KMS-11 (cell line): ENCODE measurements at regions not wholly inside any gene's neighbourhood (a gene's known extent, or its start where the extent isn't known, plus 50 kb on each side); places are given as distances from the start of the nearest gene placed in this dataset.

ENCODE experiments used
- H2AFZ ChIP-seq: fragments of 200-600 bp; sonication (generic); 2 replicates; pipeline ENCODE4 v1.6.1; 2016; ENCODE audit warnings: antibody characterized with exemption, mixed run types, low read depth
- H3K27ac ChIP-seq: fragments of 200-600 bp; sonication (generic); 2 replicates; pipeline ENCODE4 v1.6.1; 2016; ENCODE audit warnings: mild to moderate bottlenecking, mixed run types
- H3K27me3 ChIP-seq: fragments of 200-600 bp; sonication (generic); 2 replicates; pipeline ENCODE4 v1.6.1; 2017; ENCODE audit warnings: mild to moderate bottlenecking, low read depth, mixed run types, moderate library complexity; ENCODE audit not compliant: insufficient read depth
- H3K36me3 ChIP-seq: fragments of 200-600 bp; sonication (generic); 2 replicates; pipeline ENCODE4 v1.6.1; 2017; ENCODE audit warnings: mild to moderate bottlenecking, mixed run types; ENCODE audit not compliant: insufficient read depth
- H3K4me1 ChIP-seq: fragments of 200-600 bp; sonication (generic); 2 replicates; pipeline ENCODE4 v1.6.1; 2016; ENCODE audit warnings: mild to moderate bottlenecking, low read depth, mixed run types; ENCODE audit not compliant: poor library complexity, severe bottlenecking
- H3K4me2 ChIP-seq: fragments of 200-600 bp; sonication (generic); 2 replicates; pipeline ENCODE4 v1.7.0; 2016; ENCODE audit warnings: mild to moderate bottlenecking, mixed run types
- H3K4me3 ChIP-seq: fragments of 200-600 bp; sonication (generic); IDR thresholded peaks from 2 replicates; pipeline ENCODE4 v1.6.1; 2017; ENCODE audit warnings: low read depth, low read length, mixed read lengths; ENCODE audit not compliant: insufficient read depth
- H3K79me2 ChIP-seq: fragments of 200-600 bp; sonication (generic); 2 replicates; pipeline ENCODE4 v1.6.1; 2016; ENCODE audit warnings: low read depth, mixed run types; ENCODE audit not compliant: insufficient read depth
- H3K9ac ChIP-seq: fragments of 200-600 bp; sonication (generic); 2 replicates; pipeline ENCODE4 v1.6.1; 2016; ENCODE audit warnings: mild to moderate bottlenecking, mixed run types
- H4K20me1 ChIP-seq: fragments of 200-600 bp; sonication (generic); 2 replicates; pipeline ENCODE4 v1.6.1; 2016; ENCODE audit warnings: mild to moderate bottlenecking, mixed run types; ENCODE audit not compliant: insufficient read depth
- CTCF ChIP-seq: fragments of 200-600 bp; sonication (generic); conservative IDR thresholded peaks from 2 replicates; pipeline ENCODE4 v1.6.1; 2017; ENCODE audit warnings: low read depth, mild to moderate bottlenecking, antibody characterized with exemption, low read length, moderate library complexity, mixed read lengths

DNA sequence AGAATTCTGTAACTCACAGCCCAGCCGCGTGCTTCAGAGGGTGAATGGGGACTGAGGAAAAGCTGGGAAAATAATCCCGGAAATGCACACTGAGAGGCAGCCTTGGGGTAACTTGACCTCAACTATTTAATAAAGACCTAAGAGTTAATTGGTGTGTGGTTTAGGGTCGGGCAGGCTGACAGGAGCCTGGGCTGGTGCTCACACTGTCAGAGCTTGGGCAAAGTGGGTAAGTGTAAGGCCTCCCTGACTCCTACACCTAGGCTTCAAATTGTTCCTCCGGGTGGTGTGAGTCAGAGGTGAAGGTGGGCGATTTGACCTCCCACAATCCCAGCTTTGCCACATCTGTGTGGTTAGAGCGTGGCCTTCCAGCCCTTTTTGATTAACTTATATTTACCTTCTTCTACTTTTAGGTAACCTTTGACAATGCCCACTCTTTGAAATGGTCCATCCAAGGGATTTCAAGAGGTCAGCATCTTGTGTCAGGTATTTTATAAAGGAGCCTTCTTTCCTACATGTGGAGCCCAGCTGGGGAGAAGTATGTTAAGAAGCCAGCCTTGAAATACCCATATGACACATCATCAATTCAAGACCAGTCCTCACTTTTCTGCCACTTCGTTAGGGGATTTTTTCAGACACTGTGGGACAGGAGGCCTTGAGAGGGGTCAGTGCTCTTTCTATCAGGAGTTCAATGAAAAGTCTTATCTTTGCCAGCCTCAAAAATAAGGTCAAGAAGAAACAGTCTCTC, 114.2 kb downstream of the NUFIP1 start:
- H3K27ac ChIP-seq: no peak overlapping the region
- H4K20me1 ChIP-seq: no peaks in the 10 kb centered on the region
- H3K9ac ChIP-seq: no peak overlapping the region
- H3K4me3 ChIP-seq: no peak overlapping the region
- H3K79me2 ChIP-seq: no peaks in the 10 kb centered on the region
- no peaks in the 10 kb centered on the region for H3K36me3 ChIP-seq
- H3K27me3 ChIP-seq: no peaks in the 10 kb centered on the region
- H2AFZ ChIP-seq: no peak overlapping the region
- no peaks in the 10 kb centered on the region for H3K4me1 ChIP-seq
- no peak for TF ChIP-seq CTCF
- no peak overlapping the region for H3K4me2 ChIP-seq

DNA sequence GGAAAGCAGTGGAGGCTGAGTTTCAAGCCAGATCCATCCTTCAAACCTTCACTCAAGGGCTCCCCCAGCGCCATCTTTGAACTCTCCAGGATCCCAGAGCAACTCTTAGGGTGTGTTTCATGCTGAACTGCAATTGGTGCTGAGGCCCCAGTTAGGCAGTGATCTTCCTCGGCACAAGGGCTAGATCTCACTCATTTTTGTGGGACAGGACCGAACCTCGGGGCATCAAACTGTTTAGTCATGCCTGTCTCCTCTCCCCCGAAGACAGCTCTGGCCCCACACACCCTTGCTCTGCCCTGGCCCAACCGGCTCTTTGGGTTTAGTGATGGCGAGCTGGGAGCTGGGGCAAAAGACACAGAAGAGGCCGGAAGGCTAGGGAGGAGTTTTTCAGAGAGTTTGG, 115.1 kb downstream of the NUFIP1 start:
- H3K9ac ChIP-seq: no peak overlapping the region
- H3K36me3 ChIP-seq: no peaks in the 10 kb centered on the region
- no peaks in the 10 kb centered on the region for H4K20me1 ChIP-seq
- no peak for TF ChIP-seq CTCF
- no peak overlapping the region for H3K4me3 ChIP-seq
- H2AFZ ChIP-seq: no peak overlapping the region
- H3K27me3 ChIP-seq: no peaks in the 10 kb centered on the region
- no peaks in the 10 kb centered on the region for H3K4me1 ChIP-seq
- no peaks in the 10 kb centered on the region for H3K79me2 ChIP-seq
- no peak overlapping the region for H3K4me2 ChIP-seq
- no peak overlapping the region for H3K27ac ChIP-seq

DNA sequence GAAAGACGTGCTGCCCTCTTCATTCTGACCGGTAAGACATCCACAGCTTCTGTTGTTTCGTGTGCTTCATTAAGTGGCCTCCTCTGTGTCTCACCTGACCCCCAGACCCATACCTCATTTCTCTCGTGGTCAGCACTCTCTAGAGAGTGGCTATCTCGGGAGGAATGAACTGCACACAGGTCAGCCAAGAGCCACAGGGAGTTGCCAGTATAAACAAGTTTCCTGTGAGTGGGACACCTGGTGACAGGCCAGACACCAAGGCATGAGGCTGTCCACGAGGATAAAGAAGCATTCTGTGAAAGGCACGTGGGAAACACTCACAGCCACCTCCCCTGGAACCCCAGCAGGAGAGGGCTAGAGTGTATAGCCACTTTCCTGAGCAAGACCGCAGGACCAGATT, 115.8 kb downstream of the NUFIP1 start:
- Histone ChIP-seq H3K36me3 (no peaks in the 10 kb centered on the region), H2AFZ (no peak overlapping the region), H4K20me1 (no peaks in the 10 kb centered on the region), H3K9ac (no peak overlapping the region), H3K4me1 (no peaks in the 10 kb centered on the region), H3K4me2 (no peak overlapping the region), H3K27me3 (no peaks in the 10 kb centered on the region), H3K4me3 (no peak overlapping the region), H3K79me2 (no peaks in the 10 kb centered on the region), H3K27ac (no peak overlapping the region)
- no peak for TF ChIP-seq CTCF

- Histone ChIP-seq H3K4me2 (no peak overlapping the region), H3K4me3 (no peak overlapping the region), H2AFZ (no peak overlapping the region), H3K27me3 (no peaks in the 10 kb centered on the region), H3K27ac (no peak overlapping the region), H3K36me3 (no peaks in the 10 kb centered on the region), H4K20me1 (no peaks in the 10 kb centered on the region), H3K4me1 (no peaks in the 10 kb centered on the region), H3K9ac (no peak overlapping the region), H3K79me2 (no peaks in the 10 kb centered on the region)
- no peak for TF ChIP-seq CTCF
These were observed 116.5 kb downstream of the NUFIP1 start for GRCh38 chr13:44872751-44873150.
